ENCODE measurements at regions not wholly inside any gene's neighbourhood (a gene's known extent, or its start where the extent isn't known, plus 50 kb on each side); places are given as distances from the start of the nearest gene placed in this dataset.
A peak's percentile ranks its signal among the peaks of the same experiment; 100 is the strongest.

- H3K4me3 Mint-ChIP-seq, result no peak overlapping the region
- WGBS (ENCODE audit: insufficient coverage), result 91% methylated on average over 1 of the region's 6 CpGs
- peaks cover 0 to 6% (median 2%) of the 10 kb centered on the region in 3 donors for H3K27me3 Mint-ChIP-seq (ENCODE audit: low read depth in 3 of 3)
- DNase-seq, result no peak
- Histone ChIP-seq H3K9me3 (replicated peaks in 1 of 2; ENCODE audit: control insufficient read depth in 1 of 2, insufficient read depth in 1 of 2, low read length in 2 of 2) (no peaks in the 10 kb centered on the region), H3K4me1 (ENCODE audit: control insufficient read depth in 1 of 2, insufficient read depth in 2 of 2, low read length in 2 of 2) (peaks cover 7 to 10% of the 10 kb centered on the region in 2 donors), H3K79me2 (ENCODE audit: insufficient read depth, low read length) (no peaks in the 10 kb centered on the region), H3K4me2 (replicated peaks; ENCODE audit: extremely low read depth, low read length, poor library complexity, severe bottlenecking) (no peak overlapping the region), H3K9ac (ENCODE audit: insufficient read depth, low read length, poor library complexity, severe bottlenecking) (no peak overlapping the region), H4K20me1 (ENCODE audit: insufficient read depth, low read length) (no peaks in the 10 kb centered on the region), H2AFZ (ENCODE audit: insufficient read depth, low read depth, low read length, poor library complexity, severe bottlenecking) (no peak overlapping the region), H3K27ac (ENCODE audit: low read depth in 1 of 2, low read length in 2 of 2) (no peak overlapping the region), H3K27me3 (ENCODE audit: control insufficient read depth in 2 of 2, insufficient read depth in 2 of 2, low read length in 2 of 2) (no peaks in the 10 kb centered on the region), H3K4me3 (replicated peaks in 1 of 3; ENCODE audit: low read depth in 2 of 3, low read length in 3 of 3) (no peak overlapping the region), H3K36me3 (replicated peaks in 1 of 2; ENCODE audit: control insufficient read depth in 1 of 2, insufficient read depth in 2 of 2, low read length in 2 of 2) (no peaks in the 10 kb centered on the region)
- peaks cover 0 to 4% (median 0%) of the 10 kb centered on the region in 7 donors for H3K9me3 Mint-ChIP-seq
- peaks cover 11% of the 10 kb centered on the region for H3K4me1 Mint-ChIP-seq
- H3K27ac Mint-ChIP-seq, result no peak overlapping the region
- H3K36me3 Mint-ChIP-seq, result no peaks in the 10 kb centered on the region
- intact Hi-C loops (cut with micrococcal nuclease), result no loop called here
- TF ChIP-seq CTCF (IDR thresholded peaks at IDR 0.05), result no peak
Observed at GRCh38 chr10:47173929-47174442, 126.0 kb upstream of the GDF10 start.

GRCh38 chr10:47175181-47176123, 124.5 kb upstream of the GDF10 start:
- no peak overlapping the region for H3K4me2 ChIP-seq (replicated peaks; ENCODE audit: extremely low read depth, low read length, poor library complexity, severe bottlenecking)
- H3K27me3 Mint-ChIP-seq (ENCODE audit: low read depth in 3 of 3), result peaks cover 0 to 6% (median 2%) of the 10 kb centered on the region in 3 donors
- no peak overlapping the region for H3K9ac ChIP-seq (ENCODE audit: insufficient read depth, low read length, poor library complexity, severe bottlenecking)
- no peaks in the 10 kb centered on the region for H3K36me3 Mint-ChIP-seq
- no peaks in the 10 kb centered on the region for H3K9me3 ChIP-seq (replicated peaks in 1 of 2; ENCODE audit: control insufficient read depth in 1 of 2, insufficient read depth in 1 of 2, low read length in 2 of 2)
- no peak overlapping the region for H2AFZ ChIP-seq (ENCODE audit: insufficient read depth, low read depth, low read length, poor library complexity, severe bottlenecking)
- H3K4me3 Mint-ChIP-seq, result no peak overlapping the region
- no peak for TF ChIP-seq CTCF (IDR thresholded peaks at IDR 0.05)
- no peaks in the 10 kb centered on the region for H3K79me2 ChIP-seq (ENCODE audit: insufficient read depth, low read length)
- no peaks in the 10 kb centered on the region for H3K4me1 ChIP-seq (ENCODE audit: control insufficient read depth in 1 of 2, insufficient read depth in 2 of 2, low read length in 2 of 2)
- H3K4me3 ChIP-seq (replicated peaks in 1 of 3; ENCODE audit: low read depth in 2 of 3, low read length in 3 of 3), result no peak overlapping the region
- peak overlapping the region in 1 of 7 donors; percentile 14 for H3K27ac Mint-ChIP-seq
- H3K36me3 ChIP-seq (replicated peaks in 1 of 2; ENCODE audit: control insufficient read depth in 1 of 2, insufficient read depth in 2 of 2, low read length in 2 of 2), result no peaks in the 10 kb centered on the region
- intact Hi-C loops (cut with micrococcal nuclease), result no loop called here
- H3K9me3 Mint-ChIP-seq, result peaks cover 0 to 2% (median 0%) of the 10 kb centered on the region in 7 donors
- no peaks in the 10 kb centered on the region for H4K20me1 ChIP-seq (ENCODE audit: insufficient read depth, low read length)
- DNase-seq, result no peak
- no peaks in the 10 kb centered on the region for H3K27me3 ChIP-seq (ENCODE audit: control insufficient read depth in 2 of 2, insufficient read depth in 2 of 2, low read length in 2 of 2)
- 96% methylated on average over 9 of the region's 15 CpGs for WGBS (ENCODE audit: insufficient coverage)
- peaks cover 3% of the 10 kb centered on the region for H3K4me1 Mint-ChIP-seq
- H3K27ac ChIP-seq (ENCODE audit: low read depth in 1 of 2, low read length in 2 of 2), result no peak overlapping the region
